Medulla oblongata (tissue), 1 donor: ENCODE measurements at regions not wholly inside any gene's neighbourhood (a gene's known extent, or its start where the extent isn't known, plus 50 kb on each side); places are given as distances from the start of the nearest gene placed in this dataset.

Experiments used
- DNase-seq: peaks from one replicate; pipeline ENCODE4 v3.0.0-alpha.2; 2015; ENCODE audit errors: extremely low spot score

DNA sequence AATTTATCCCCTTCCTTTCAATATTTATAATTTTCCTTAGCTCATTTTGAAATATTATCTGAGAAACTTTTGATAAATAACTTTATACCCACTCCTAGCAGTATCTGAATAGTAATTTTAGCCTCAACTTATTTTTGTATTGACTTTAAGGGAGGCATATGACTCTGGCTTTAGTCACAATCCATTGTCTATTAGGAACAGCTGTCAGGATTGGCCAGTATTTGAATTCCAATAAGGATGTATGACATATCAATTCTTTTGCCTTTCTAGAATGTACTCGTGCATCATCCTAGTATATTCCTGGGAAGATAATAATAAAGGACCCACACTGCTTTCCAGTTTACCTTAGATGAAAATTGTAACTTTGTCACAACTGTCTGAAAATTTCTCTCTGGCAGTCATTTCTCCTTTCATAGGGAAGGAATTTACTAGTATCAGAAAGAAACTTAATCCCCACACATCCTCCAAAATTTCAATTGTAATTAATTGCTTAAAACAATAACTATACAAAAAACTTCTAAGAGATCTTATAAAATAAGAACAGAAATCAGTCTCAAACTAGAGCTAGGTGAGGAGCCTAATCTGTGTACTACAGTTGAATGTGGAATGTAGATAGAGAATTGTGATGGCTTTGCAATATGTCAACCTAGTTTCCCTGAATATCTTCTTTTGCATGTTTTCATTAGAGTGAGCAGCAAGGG, 121.0 kb upstream of the EPHA5 start:
- DNase-seq = no peak

DNA sequence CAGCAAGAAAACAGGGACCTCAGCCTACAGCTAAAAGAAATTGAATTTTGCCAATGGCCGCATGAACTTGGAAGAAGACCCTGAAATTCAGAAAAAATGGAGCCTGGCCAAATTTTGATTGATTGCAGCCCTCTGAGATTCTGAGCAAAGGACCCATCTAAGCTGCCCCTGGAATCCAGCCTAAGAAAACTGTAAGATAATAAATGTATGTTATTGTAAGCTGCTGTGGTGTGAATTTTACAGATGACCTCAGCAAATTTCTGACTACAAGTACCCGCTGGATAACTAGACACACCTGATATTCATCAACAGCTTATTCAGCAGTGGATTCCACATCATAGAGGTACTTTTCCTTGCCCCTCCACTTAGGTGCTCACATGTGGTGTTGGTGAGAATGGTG, 119.5 kb upstream of the EPHA5 start:
- no peak for DNase-seq

DNA sequence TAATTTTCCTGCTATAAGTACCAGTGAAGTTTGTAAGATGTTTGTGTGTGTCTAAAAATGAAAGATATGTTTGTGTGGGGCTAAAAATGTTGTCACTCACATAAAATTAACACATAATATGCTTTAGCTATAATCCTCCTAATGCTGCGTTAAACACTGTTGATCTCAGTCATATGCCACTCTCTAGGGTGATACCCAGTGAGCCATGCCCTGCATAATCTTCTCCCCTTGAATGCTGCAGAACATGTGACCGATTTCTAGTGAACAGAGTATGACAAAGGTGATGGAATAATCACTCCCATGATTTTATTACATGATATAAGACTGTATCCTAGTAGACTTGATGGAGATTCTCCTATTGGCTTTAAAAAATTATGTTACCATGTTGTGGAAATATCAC, 119.1 kb upstream of the EPHA5 start:
- no peak for DNase-seq

DNA sequence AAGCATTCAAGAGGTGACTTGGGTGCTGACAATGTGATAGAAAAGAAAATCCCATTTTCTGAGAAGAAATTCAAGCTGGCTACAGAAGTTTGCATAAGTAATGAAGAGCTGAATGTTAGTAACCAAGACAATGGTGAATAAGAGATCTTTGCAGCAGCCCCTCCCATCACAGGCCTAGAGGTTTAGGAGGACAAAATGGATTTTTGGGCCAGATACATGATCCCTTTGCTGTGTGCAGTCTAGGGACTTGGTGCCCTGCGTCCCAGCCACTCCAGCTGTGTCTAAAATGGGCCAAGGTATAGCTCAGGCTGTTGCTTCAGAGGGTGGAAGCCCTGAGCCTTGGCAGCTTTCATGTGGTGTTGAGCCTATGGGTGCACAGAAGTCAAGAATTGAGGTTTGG, 107.0 kb upstream of the EPHA5 start:
- DNase-seq = no peak

GRCh38 chr4:65773636-65774035, 103.3 kb upstream of the EPHA5 start:
- no peak for DNase-seq

GRCh38 chr4:65747386-65747785, 77.1 kb upstream of the EPHA5 start:
- DNase-seq = no peak

- no peak for DNase-seq
Observed at GRCh38 chr4:65738134-65738533, 67.8 kb upstream of the EPHA5 start.

GRCh38 chr4:65737672-65738071, 67.4 kb upstream of the EPHA5 start:
- DNase-seq = no peak

- no peak for DNase-seq
Observed at GRCh38 chr4:65724973-65725372, 54.7 kb upstream of the EPHA5 start.
